WTC11 (cell line): ENCODE measurements at regions not wholly inside any gene's neighbourhood (a gene's known extent, or its start where the extent isn't known, plus 50 kb on each side); places are given as distances from the start of the nearest gene placed in this dataset.
"Not testable (repeated sequence)": the region's sequence is repeated elsewhere in the genome, so short reads cannot be mapped to it uniquely, and the experiment has no call there.

ENCODE experiments used
- ATAC-seq: fragments of 200-7000 bp; cut with Tn5 transposase; 2 replicates; pipeline ENCODE4 v1.10.0; 2021; ENCODE audit warnings: mild to moderate bottlenecking, moderate library complexity
- CTCF ChIA-PET: fragments of 300-600 bp; sonication (Branson Sonifier 250); formaldehyde crosslinking; loops from one replicate; lab custom pipeline; 2021; ENCODE audit warnings: antibody characterized with exemption; lab: Charles Lee
- POLR2A ChIA-PET: fragments of 350-600 bp; sonication (Branson Sonifier 250); formaldehyde crosslinking; loops from one replicate; lab custom pipeline; 2021; ENCODE audit warnings: antibody characterized with exemption; lab: Charles Lee
- DNase-seq: peaks from one replicate; pipeline ENCODE4 v3.0.0; 2021; ENCODE audit warnings: low spot score
- H3K27ac Mint-ChIP-seq: 2 replicates; pipeline ENCODE4 v1.8.0; 2021; ENCODE audit warnings: mixed read lengths
- H3K27me3 Mint-ChIP-seq: 2 replicates; pipeline ENCODE4 v1.8.0; 2021; ENCODE audit warnings: low read depth, mild to moderate bottlenecking, moderate library complexity, mixed read lengths
- H3K36me3 Mint-ChIP-seq: 2 replicates; pipeline ENCODE4 v1.8.0; 2021; ENCODE audit warnings: mixed read lengths
- H3K4me1 Mint-ChIP-seq: 2 replicates; pipeline ENCODE4 v1.8.0; 2022; ENCODE audit warnings: mixed read lengths
- H3K4me3 Mint-ChIP-seq: 2 replicates; pipeline ENCODE4 v1.8.0; 2021; ENCODE audit warnings: mild to moderate bottlenecking, moderate library complexity, mixed read lengths
- H3K9me3 Mint-ChIP-seq: 2 replicates; pipeline ENCODE4 v1.8.0; 2021; ENCODE audit warnings: mixed read lengths
- AR ChIP-seq: fragments of 250-450 bp; sonication (Bioruptor Pico); IDR thresholded peaks from 2 replicates; pipeline ENCODE4 v1.9.0; 2021; ENCODE audit warnings: mild to moderate bottlenecking
- ATF1 ChIP-seq: sonication (generic); formaldehyde crosslinking; IDR thresholded peaks from 2 replicates; pipeline ENCODE4 v1.8.1; 2023; ENCODE audit warnings: mild to moderate bottlenecking, moderate library complexity, missing genetic modification reagents
- E2F5 ChIP-seq: sonication (generic); formaldehyde crosslinking; IDR thresholded peaks from 2 replicates; pipeline ENCODE4 v1.8.1; 2022; ENCODE audit warnings: mild to moderate bottlenecking, moderate library complexity, missing genetic modification reagents
- EMX1 ChIP-seq: fragments of 250-450 bp; sonication (Bioruptor Pico); IDR thresholded peaks from 2 replicates; pipeline ENCODE4 v1.8.0; 2021; ENCODE audit warnings: mild to moderate bottlenecking
- GRHL2 ChIP-seq: fragments of 250-450 bp; sonication (Bioruptor Pico); IDR thresholded peaks from 2 replicates; pipeline ENCODE4 v1.8.0; 2022; ENCODE audit warnings: mild to moderate bottlenecking, moderate library complexity; ENCODE audit not compliant: insufficient replicate concordance, severe bottlenecking
- KAT7 ChIP-seq: sonication (generic); formaldehyde crosslinking; IDR thresholded peaks from 2 replicates; pipeline ENCODE4 v1.8.1; 2023; ENCODE audit warnings: missing genetic modification reagents, mild to moderate bottlenecking, borderline replicate concordance
- NFATC4 ChIP-seq: fragments of 250-450 bp; sonication (Bioruptor Pico); IDR thresholded peaks from 2 replicates; pipeline ENCODE4 v1.9.0; 2021; ENCODE audit warnings: mild to moderate bottlenecking
- PREB ChIP-seq: sonication (generic); formaldehyde crosslinking; IDR thresholded peaks from 2 replicates; pipeline ENCODE4 v1.8.1; 2022; ENCODE audit warnings: mild to moderate bottlenecking, missing genetic modification reagents, moderate library complexity, borderline replicate concordance
- STAT6 ChIP-seq: sonication (generic); formaldehyde crosslinking; conservative IDR thresholded peaks from 2 replicates; pipeline ENCODE4 v1.8.1; 2023; ENCODE audit warnings: mild to moderate bottlenecking, low read depth, missing genetic modification reagents, moderate library complexity
- ZNF512 ChIP-seq: sonication (generic); formaldehyde crosslinking; IDR thresholded peaks from 2 replicates; pipeline ENCODE4 v1.8.1; 2022; ENCODE audit warnings: missing genetic modification reagents, borderline replicate concordance
- TF ChIP-seq, protein P1 (sequence below): sonication (generic); formaldehyde crosslinking; IDR thresholded peaks from 2 replicates; pipeline ENCODE4 v1.8.1; 2023; ENCODE audit warnings: mild to moderate bottlenecking, missing genetic modification reagents, moderate library complexity
- TF ChIP-seq, protein P2 (sequence below): sonication (generic); formaldehyde crosslinking; conservative IDR thresholded peaks from 2 replicates; pipeline ENCODE4 v1.8.1; 2022; ENCODE audit warnings: mild to moderate bottlenecking, missing genetic modification reagents
- TF ChIP-seq, protein P3 (sequence below): sonication (generic); formaldehyde crosslinking; IDR thresholded peaks from 2 replicates; pipeline ENCODE4 v1.8.1; 2023; ENCODE audit warnings: mild to moderate bottlenecking, missing genetic modification reagents, moderate library complexity

GRCh38 chr5:100647461-100648230 is 112.5 kb downstream of the FAM174A start:
- no peaks in the 10 kb centered on the region for H3K27me3 Mint-ChIP-seq
- no peak overlapping the region for H3K27ac Mint-ChIP-seq
- H3K9me3 Mint-ChIP-seq = no peaks in the 10 kb centered on the region
- ChIA-PET POLR2A (no interaction called here), CTCF (interaction anchor here (1.2 kb wide), 1 partner anchor 126 kb away, joined by 3 read pairs; no protein-coding TSS in a partner anchor)
- H3K36me3 Mint-ChIP-seq = no peaks in the 10 kb centered on the region
- peaks cover 39% of the 10 kb centered on the region for H3K4me1 Mint-ChIP-seq
- H3K4me3 Mint-ChIP-seq = no peak overlapping the region
- DNase-seq (no peak), ATAC-seq (no peak; the same call in 1 of the 2 replicates)
- TF ChIP-seq STAT6 (CRISPR knock-in tag) = no peak
- no peak for TF ChIP-seq AR (CRISPR knock-in tag)
- no peak for TF ChIP-seq KAT7 (CRISPR knock-in tag)
- TF ChIP-seq, protein P1, sequence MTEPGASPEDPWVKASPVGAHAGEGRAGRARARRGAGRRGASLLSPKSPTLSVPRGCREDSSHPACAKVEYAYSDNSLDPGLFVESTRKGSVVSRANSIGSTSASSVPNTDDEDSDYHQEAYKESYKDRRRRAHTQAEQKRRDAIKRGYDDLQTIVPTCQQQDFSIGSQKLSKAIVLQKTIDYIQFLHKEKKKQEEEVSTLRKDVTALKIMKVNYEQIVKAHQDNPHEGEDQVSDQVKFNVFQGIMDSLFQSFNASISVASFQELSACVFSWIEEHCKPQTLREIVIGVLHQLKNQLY (CRISPR knock-in tag) = no peak
- no peak for TF ChIP-seq NFATC4 (CRISPR knock-in tag)
- no peak for TF ChIP-seq ZNF512
- no peak for TF ChIP-seq PREB (CRISPR knock-in tag)
- TF ChIP-seq EMX1 (CRISPR knock-in tag) = no peak
- TF ChIP-seq GRHL2 (CRISPR knock-in tag) = no peak
- TF ChIP-seq, protein P2, sequence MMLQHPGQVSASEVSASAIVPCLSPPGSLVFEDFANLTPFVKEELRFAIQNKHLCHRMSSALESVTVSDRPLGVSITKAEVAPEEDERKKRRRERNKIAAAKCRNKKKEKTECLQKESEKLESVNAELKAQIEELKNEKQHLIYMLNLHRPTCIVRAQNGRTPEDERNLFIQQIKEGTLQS (CRISPR knock-in tag) = no peak
- no peak for TF ChIP-seq ATF1 (CRISPR knock-in tag)

GRCh38 chr5:100654895-100655294 is 119.7 kb downstream of the FAM174A start:
- DNase-seq (no peak), ATAC-seq (no peak)
- Mint-ChIP-seq H3K27me3 (no peaks in the 10 kb centered on the region), H3K27ac (no peak overlapping the region), H3K4me1 (no peaks in the 10 kb centered on the region), H3K9me3 (peaks cover 5% of the 10 kb centered on the region), H3K36me3 (no peaks in the 10 kb centered on the region), H3K4me3 (no peak overlapping the region)
- ChIA-PET POLR2A (no interaction called here), CTCF (no interaction called here)
- TF ChIP-seq, protein P3, sequence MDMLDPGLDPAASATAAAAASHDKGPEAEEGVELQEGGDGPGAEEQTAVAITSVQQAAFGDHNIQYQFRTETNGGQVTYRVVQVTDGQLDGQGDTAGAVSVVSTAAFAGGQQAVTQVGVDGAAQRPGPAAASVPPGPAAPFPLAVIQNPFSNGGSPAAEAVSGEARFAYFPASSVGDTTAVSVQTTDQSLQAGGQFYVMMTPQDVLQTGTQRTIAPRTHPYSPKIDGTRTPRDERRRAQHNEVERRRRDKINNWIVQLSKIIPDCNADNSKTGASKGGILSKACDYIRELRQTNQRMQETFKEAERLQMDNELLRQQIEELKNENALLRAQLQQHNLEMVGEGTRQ (CRISPR knock-in tag) = no peak
- no peak for TF ChIP-seq E2F5 (CRISPR knock-in tag)

DNA sequence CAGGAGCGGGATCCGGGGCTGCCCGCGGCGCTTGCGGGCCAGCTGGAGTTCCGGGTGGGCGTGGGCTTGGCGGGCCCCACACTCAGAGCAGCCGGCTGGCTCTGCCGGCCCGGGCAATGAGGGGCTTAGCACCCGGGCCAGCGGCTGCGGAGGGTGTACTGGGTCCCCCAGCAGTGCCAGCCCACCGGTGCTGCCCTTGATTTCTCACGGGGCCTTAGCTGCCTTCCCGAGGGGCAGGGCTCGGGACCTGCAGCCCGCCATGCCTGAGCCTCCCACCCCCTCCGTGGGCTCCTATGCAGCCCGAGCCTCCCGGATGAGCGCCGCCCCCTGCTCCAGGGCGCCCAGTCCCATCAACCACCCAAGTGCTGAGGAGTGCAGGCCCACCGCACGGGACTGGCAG is 121.6 kb downstream of the FAM174A start:
- H3K27me3 Mint-ChIP-seq, H3K4me1 Mint-ChIP-seq, H3K4me3 Mint-ChIP-seq, ATAC-seq, H3K27ac Mint-ChIP-seq, DNase-seq, H3K9me3 Mint-ChIP-seq, H3K36me3 Mint-ChIP-seq, POLR2A ChIA-PET, CTCF ChIA-PET: not testable (repeated sequence)
